ENCODE measurements at regions not wholly inside any gene's neighbourhood (a gene's known extent, or its start where the extent isn't known, plus 50 kb on each side); places are given as distances from the start of the nearest gene placed in this dataset.

- no peak for DNase-seq
Observed at GRCh38 chr2:13019781-13020180, 303.0 kb downstream of the TRIB2 start.

- no peak for DNase-seq
Observed at GRCh38 chr2:13020469-13020868, 303.7 kb downstream of the TRIB2 start.

- DNase-seq: no peak
Observed at GRCh38 chr2:13021470-13021957, 304.8 kb downstream of the TRIB2 start.

GRCh38 chr2:13030606-13031005 is 313.9 kb downstream of the TRIB2 start:
- DNase-seq: no peak

- no peak for DNase-seq
Observed at GRCh38 chr2:13034861-13035260, 318.1 kb downstream of the TRIB2 start.

- no peak for DNase-seq
Observed at GRCh38 chr2:13035866-13036265, 319.1 kb downstream of the TRIB2 start.

- DNase-seq: no peak
Observed at GRCh38 chr2:13040043-13040442, 323.3 kb downstream of the TRIB2 start.

- DNase-seq: no peak
Observed at GRCh38 chr2:13046557-13047165, 329.9 kb downstream of the TRIB2 start.

GRCh38 chr2:13050764-13051163 is 334.0 kb downstream of the TRIB2 start:
- no peak for DNase-seq

- DNase-seq: no peak
Observed at GRCh38 chr2:13052547-13052946, 335.8 kb downstream of the TRIB2 start.

GRCh38 chr2:13056259-13056843 is 339.6 kb downstream of the TRIB2 start:
- no peak for DNase-seq

GRCh38 chr2:13057671-13058070 is 340.9 kb downstream of the TRIB2 start:
- DNase-seq: no peak

- DNase-seq: no peak
Observed at GRCh38 chr2:13066676-13067075, 349.9 kb downstream of the TRIB2 start.

GRCh38 chr2:13067508-13067907 is 350.8 kb downstream of the TRIB2 start:
- no peak for DNase-seq

GRCh38 chr2:13089971-13090370 is 373.2 kb downstream of the TRIB2 start:
- DNase-seq: no peak

- no peak for DNase-seq
Observed at GRCh38 chr2:13091455-13091854, 374.7 kb downstream of the TRIB2 start.

- DNase-seq: no peak
Observed at GRCh38 chr2:13091861-13092378, 375.2 kb downstream of the TRIB2 start.

GRCh38 chr2:13093416-13093991 is 376.8 kb downstream of the TRIB2 start:
- no peak for DNase-seq

GRCh38 chr2:13102397-13103063 is 385.8 kb downstream of the TRIB2 start:
- DNase-seq: no peak

- DNase-seq: no peak
Observed at GRCh38 chr2:13103151-13103550, 386.4 kb downstream of the TRIB2 start.

GRCh38 chr2:13103778-13104493 is 387.2 kb downstream of the TRIB2 start:
- no peak for DNase-seq

GRCh38 chr2:13104723-13105122 is 388.0 kb downstream of the TRIB2 start:
- DNase-seq: no peak

- no peak for DNase-seq
Observed at GRCh38 chr2:13106302-13106701, 389.6 kb downstream of the TRIB2 start.

All from effector CD4-positive, alpha-beta T cell (primary cell).